ENCODE measurements at regions not wholly inside any gene's neighbourhood (a gene's known extent, or its start where the extent isn't known, plus 50 kb on each side); places are given as distances from the start of the nearest gene placed in this dataset.

DNA sequence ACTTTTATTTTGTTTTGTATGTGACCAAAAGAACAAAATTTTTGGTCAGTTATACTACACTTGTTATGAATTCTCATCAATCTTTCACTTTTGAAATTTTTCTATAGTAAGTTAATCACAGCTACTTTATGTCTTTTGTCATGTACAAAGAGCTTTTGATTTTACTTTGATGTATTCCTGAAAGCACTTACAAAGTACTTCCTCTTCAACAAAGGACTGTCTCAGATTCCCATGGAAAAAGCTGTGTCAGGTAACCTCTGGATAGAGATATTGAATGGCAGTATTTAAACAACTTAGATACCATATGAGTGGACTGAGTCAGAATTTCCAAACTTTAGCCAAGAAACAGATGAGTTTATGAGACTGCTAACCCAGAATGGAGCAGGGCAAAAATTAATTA lies 689.3 kb upstream of the ATXN8OS start:
- Mint-ChIP-seq H3K36me3 (ENCODE audit: low read depth) (no peaks in the 10 kb centered on the region), H3K4me1 (no peaks in the 10 kb centered on the region)

GRCh38 chr13:69410761-69411160 lies 696.9 kb upstream of the ATXN8OS start:
- Mint-ChIP-seq H3K27me3 (ENCODE audit: low read depth) (no peaks in the 10 kb centered on the region), H3K4me3 (no peak overlapping the region)
- no peak for TF ChIP-seq CTCF (IDR thresholded peaks at IDR 0.05; ENCODE audit: unreplicated experiment in 3 of 3)

More for the DNA sequence above, 689.3 kb upstream of the ATXN8OS start:
- Mint-ChIP-seq H3K27ac (no peak overlapping the region), H3K4me3 (no peak overlapping the region), H3K27me3 (ENCODE audit: low read depth) (no peaks in the 10 kb centered on the region), H3K9me3 (peaks cover 4% of the 10 kb centered on the region)
- no peak for TF ChIP-seq CTCF (IDR thresholded peaks at IDR 0.05; ENCODE audit: unreplicated experiment in 3 of 3)

DNA sequence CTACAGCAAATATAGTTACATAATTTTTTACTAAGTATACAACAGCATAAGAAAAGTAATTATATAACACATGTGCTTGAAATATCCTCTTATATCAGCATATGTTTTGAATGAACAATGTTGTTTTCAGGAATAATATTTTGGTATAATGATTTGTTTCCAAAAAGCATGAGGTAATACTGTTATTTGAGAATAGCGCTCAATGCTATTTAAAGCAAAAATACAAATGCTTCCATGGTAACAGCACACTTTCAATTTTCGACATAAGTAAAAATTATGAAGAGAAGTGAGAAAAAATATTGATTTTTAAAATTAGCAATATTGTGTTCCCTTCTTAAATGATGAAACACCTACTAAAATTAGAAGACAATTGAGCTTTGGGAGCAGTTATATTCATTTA lies 715.9 kb upstream of the ATXN8OS start:
- no peaks in the 10 kb centered on the region for H3K9me3 Mint-ChIP-seq
- no peaks in the 10 kb centered on the region for H3K36me3 Mint-ChIP-seq (ENCODE audit: low read depth)
- H3K4me3 Mint-ChIP-seq: no peak overlapping the region
- no peaks in the 10 kb centered on the region for H3K27me3 Mint-ChIP-seq (ENCODE audit: low read depth)
- no peak for TF ChIP-seq CTCF (IDR thresholded peaks at IDR 0.05; ENCODE audit: unreplicated experiment in 3 of 3)
- no peaks in the 10 kb centered on the region for H3K4me1 Mint-ChIP-seq
- no peak overlapping the region for H3K27ac Mint-ChIP-seq

More at GRCh38 chr13:69410761-69411160, 696.9 kb upstream of the ATXN8OS start:
- no peaks in the 10 kb centered on the region for H3K36me3 Mint-ChIP-seq (ENCODE audit: low read depth)
- no peaks in the 10 kb centered on the region for H3K4me1 Mint-ChIP-seq
- no peak overlapping the region for H3K27ac Mint-ChIP-seq
- H3K9me3 Mint-ChIP-seq: peaks cover 4% of the 10 kb centered on the region

- no peak for TF ChIP-seq CTCF (IDR thresholded peaks at IDR 0.05; ENCODE audit: unreplicated experiment in 3 of 3)
- Mint-ChIP-seq H3K27ac (no peak overlapping the region), H3K36me3 (ENCODE audit: low read depth) (no peaks in the 10 kb centered on the region), H3K9me3 (no peaks in the 10 kb centered on the region), H3K27me3 (ENCODE audit: low read depth) (no peaks in the 10 kb centered on the region), H3K4me1 (no peaks in the 10 kb centered on the region), H3K4me3 (no peak overlapping the region)
These were observed 717.7 kb upstream of the ATXN8OS start for GRCh38 chr13:69389899-69390298.

GRCh38 chr13:69373747-69374425 lies 733.7 kb upstream of the ATXN8OS start:
- Mint-ChIP-seq H3K27ac (no peak overlapping the region), H3K4me1 (no peaks in the 10 kb centered on the region), H3K27me3 (ENCODE audit: low read depth) (no peaks in the 10 kb centered on the region), H3K9me3 (no peaks in the 10 kb centered on the region), H3K36me3 (ENCODE audit: low read depth) (no peaks in the 10 kb centered on the region), H3K4me3 (no peak overlapping the region)
- no peak for TF ChIP-seq CTCF (IDR thresholded peaks at IDR 0.05; ENCODE audit: unreplicated experiment in 3 of 3)

GRCh38 chr13:69363360-69363759 lies 744.3 kb upstream of the ATXN8OS start:
- Mint-ChIP-seq H3K4me1 (no peaks in the 10 kb centered on the region), H3K27ac (no peak overlapping the region), H3K9me3 (no peaks in the 10 kb centered on the region), H3K4me3 (no peak overlapping the region), H3K27me3 (ENCODE audit: low read depth) (peaks cover 4% of the 10 kb centered on the region), H3K36me3 (ENCODE audit: low read depth) (no peaks in the 10 kb centered on the region)
- TF ChIP-seq CTCF (IDR thresholded peaks at IDR 0.05; ENCODE audit: unreplicated experiment in 3 of 3): no peak

Data from nephron (organoid).